Hematopoietic multipotent progenitor cell treated with erythropoietin and hydrocortisone succinate and interleukin-3 and kit ligand, for 8 days (in vitro differentiated cells): ENCODE measurements at regions not wholly inside any gene's neighbourhood (a gene's known extent, or its start where the extent isn't known, plus 50 kb on each side); places are given as distances from the start of the nearest gene placed in this dataset.
"Not testable (repeated sequence)": the region's sequence is repeated elsewhere in the genome, so short reads cannot be mapped to it uniquely, and the experiment has no call there.

Source experiments
- DNase-seq: peaks from one replicate; pipeline ENCODE4 v3.0.0-alpha.2; 2015

DNA sequence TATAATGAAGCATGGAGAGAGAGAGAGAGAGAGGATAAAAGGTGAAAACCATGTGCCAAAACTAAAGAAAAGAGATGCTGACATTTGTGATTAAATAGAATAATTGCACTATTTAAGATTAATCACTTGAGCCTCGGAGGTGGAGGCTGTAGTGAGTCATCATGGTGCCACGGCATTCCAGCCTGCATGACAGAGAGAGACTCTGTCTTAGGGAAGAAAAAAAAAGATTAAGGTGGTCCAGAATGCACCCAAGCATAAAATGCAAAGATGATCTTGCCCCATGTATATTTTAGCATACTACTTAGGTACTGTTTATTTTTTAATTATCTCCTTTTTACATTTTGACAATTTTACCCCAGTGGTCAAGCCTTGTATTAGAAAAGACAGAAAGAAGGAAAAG lies 742.5 kb downstream of the SPATA31A1 start:
- DNase-seq, result not testable (repeated sequence)

DNA sequence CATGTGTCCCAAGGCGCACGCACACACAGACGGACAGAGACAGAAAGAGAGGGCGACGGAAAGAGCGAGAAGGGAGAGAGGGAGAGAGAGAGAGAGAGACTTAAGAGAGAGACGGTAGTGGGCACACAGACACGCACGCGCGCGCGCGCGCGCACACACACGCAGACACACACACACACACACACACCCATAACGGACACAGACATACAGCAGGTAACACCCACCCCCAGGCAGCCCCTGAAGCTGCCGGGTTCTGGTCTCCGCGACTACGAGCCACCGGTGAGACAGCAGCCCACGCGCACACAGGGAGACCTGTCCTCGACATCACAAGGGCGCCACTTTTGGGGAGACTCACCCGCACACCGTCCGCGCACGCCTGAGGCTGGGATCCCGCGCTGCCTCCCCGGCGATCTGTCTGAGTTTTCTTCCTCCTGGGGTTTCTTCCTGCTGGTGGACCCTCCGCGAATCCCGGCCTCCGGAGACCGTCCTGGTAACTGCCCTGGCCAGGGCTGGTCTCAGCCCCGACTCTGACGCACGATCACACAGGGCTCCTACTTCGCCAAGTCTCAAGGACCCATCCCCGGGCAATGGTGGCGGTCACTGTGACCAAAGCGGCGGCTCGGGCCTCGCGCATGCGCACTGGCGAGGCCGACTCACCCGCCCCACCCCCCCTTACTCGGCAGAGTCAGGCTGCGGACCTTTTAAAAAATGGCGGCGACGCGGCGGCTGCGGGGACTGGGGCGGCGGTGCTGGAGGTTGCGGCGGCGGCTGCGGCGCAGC lies 750.7 kb downstream of the SPATA31A1 start:
- peak; percentile 1 for DNase-seq

DNA sequence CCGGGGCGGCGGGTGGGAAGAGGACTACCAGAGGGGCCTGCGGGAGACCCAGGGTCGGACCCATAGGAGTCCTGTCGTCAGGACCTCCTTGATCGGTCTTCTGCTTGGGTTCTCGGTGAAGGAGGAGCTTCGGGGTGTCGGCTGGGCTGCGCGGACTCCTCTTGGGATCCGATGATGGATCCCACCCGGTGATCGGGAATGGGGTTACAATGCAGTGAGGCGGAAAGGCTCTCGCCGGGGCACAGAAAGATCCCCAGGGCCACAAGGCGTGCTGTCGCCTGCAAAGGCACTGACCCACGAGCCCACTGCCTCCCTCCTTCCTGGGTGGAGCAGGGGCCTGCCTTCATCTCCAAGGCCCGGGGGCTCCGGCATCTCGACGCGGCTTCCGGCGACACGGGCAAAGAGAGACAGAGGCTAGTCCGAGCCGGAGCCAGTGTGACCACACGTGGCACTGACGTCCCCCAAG lies 751.3 kb downstream of the SPATA31A1 start:
- not testable (repeated sequence) for DNase-seq

- not testable (repeated sequence) for DNase-seq
These were observed 751.8 kb downstream of the SPATA31A1 start for GRCh38 chr9:40107251-40107650.

- not testable (repeated sequence) for DNase-seq
These were observed 753.0 kb downstream of the SPATA31A1 start for GRCh38 chr9:40108465-40108864.

DNA sequence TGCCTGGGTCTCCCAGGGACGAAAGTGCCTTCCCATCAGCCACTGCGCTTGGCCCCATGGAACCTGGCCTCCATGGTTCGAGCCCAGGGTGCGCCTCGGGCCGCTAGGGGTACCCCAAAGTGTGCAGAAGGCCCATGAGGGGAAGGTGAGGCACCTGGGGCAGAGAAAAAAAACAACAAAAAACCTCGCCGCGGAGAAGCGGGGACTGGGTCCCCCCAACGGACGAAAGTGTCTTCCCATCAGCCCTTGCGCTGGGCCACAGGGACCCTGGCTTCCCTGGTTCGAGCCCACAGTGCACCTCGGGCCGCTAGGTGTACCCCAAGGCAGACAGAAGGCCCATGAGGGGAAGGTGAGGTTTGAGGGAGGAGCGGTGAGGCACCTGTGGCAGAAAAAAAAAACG lies 755.3 kb downstream of the SPATA31A1 start:
- not testable (repeated sequence) for DNase-seq

DNA sequence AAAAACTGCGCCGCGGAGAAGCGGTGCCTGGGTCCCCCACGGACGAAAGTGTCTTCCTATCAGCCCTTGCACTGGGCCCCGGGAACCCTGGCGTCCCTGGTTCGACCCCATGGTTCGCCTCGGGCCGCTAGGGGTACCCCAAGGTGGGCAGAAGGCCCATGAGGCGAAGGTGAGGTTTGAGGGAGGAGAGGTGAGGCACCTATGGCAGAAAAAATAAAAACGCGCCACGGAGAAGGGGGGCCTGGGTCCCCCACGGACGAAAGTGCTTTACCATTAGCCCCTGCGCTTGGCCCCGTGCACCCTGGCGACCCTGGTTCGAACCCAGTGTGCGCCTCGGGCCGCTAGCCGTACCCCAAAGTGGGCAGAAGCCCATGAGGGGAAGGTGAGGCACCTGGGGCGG lies 756.1 kb downstream of the SPATA31A1 start:
- DNase-seq, result not testable (repeated sequence)

DNA sequence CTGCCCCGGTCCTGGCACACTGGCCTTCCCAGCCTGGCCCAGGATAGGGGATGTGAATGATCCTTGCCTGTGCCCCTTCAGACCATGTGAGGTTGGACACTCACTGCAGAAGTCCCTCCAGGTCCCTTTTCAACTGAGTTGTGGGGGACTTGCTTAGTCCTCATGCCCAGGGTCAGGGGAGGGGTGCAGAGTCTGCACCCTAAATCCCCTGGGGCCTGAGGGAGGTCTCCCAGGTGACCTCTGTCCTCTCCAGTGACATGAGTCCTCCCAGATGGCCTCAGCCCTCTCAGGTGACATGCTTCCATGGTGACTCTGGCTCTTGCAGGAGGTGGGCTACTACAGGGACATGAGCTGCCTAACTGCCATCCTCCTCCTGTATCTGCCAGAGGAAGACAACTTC lies 775.1 kb downstream of the SPATA31A1 start:
- not testable (repeated sequence) for DNase-seq

- DNase-seq, result not testable (repeated sequence)
These were observed 813.7 kb downstream of the SPATA31A1 start for GRCh38 chr9:40169204-40169603.

DNA sequence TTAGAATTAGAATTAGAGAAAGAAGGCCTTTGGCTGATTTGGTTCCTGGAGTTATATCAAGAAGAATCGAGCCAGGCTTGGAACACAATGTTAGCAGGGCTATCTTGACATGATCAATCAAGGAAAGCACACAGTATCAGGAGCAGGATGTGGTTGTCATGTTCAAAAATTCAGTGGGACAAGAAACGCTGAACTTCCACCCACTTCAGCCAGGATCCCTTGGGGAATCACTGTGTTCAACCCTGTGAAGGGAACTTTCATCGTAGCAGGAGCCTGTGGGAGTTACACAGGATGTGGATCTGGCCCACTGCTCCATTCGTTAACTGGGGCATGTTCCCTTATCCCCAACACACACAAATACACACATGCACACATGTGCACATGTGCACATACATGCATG lies 817.8 kb downstream of the SPATA31A1 start:
- DNase-seq, result not testable (repeated sequence)

- not testable (repeated sequence) for DNase-seq
These were observed 818.6 kb downstream of the SPATA31A1 start for GRCh38 chr9:40174035-40174434.

- not testable (repeated sequence) for DNase-seq
These were observed 821.9 kb downstream of the SPATA31A1 start for GRCh38 chr9:40177403-40177802.

GRCh38 chr9:40191403-40191802 lies 835.9 kb downstream of the SPATA31A1 start:
- not testable (repeated sequence) for DNase-seq

DNA sequence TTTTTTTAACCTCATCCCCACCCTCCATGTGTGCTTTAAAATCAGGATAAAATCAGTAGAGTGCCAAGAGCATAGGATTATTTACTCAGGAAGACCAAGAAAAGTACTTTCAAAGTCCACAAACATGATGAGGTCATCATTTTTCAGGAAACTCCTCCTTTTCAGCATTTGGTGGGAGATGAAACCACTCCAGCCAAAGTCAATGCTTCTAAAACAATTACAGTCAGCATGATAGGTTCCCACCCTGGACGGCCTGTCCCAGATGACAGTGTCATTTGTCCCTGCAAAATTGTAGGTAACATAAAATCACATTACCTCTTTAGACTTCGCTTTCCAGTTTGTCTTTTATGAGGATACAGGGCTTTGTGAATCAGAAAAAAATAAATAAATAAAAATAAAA lies 836.7 kb downstream of the SPATA31A1 start:
- DNase-seq, result not testable (repeated sequence)

DNA sequence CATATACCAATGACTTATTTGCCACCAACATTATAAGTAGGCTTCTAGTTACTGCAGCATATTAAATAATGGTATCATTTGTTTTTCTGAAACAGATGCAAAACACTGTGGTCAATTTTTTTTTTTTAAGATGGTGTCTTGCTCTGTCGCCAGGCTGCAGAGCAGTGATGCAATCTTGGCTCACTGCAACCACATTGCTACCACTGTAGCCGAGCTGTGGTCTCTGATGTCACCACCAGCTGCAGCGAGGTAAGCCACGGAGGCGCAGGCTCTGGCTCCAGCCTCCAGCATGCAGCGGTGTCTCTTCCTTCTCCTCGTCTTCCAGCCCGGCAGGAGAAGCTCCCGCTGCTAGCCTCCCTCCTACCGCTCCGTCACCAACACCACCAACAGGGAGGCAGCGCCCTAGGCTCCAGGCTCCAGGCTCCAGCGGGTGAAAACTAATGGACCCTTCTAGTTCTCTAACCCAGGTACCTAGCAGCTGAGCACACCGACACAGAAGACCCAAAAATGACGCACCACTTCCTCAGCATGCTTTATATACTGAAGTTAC lies 840.8 kb downstream of the SPATA31A1 start:
- DNase-seq, result not testable (repeated sequence)

DNA sequence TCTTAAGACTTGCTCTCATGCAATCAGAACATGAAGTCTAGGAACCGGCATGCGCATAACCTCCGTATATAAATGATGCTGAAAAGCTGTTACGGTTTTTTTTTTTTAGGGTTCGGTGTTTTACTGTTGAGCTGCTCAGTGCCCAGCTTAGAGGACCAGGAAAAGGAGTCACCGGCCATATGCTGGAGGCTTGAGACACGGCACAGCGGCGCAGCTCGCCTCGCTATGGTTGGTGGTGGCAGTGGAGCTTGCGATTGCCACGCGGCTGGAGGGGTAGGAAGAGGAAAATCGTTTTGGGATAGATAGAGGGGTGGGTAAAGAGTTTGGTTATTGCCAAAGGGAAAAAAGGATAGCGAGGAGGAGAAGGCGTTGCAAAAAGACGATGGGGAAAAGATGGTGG lies 841.3 kb downstream of the SPATA31A1 start:
- DNase-seq, result not testable (repeated sequence)

- not testable (repeated sequence) for DNase-seq
These were observed 866.2 kb downstream of the SPATA31A1 start for GRCh38 chr9:40221596-40222233.

- not testable (repeated sequence) for DNase-seq
These were observed 867.2 kb downstream of the SPATA31A1 start for GRCh38 chr9:40222617-40223200.

GRCh38 chr9:40223353-40223752 lies 867.9 kb downstream of the SPATA31A1 start:
- DNase-seq, result not testable (repeated sequence)
